ENCODE measurements at regions not wholly inside any gene's neighbourhood (a gene's known extent, or its start where the extent isn't known, plus 50 kb on each side); places are given as distances from the start of the nearest gene placed in this dataset.

DNA sequence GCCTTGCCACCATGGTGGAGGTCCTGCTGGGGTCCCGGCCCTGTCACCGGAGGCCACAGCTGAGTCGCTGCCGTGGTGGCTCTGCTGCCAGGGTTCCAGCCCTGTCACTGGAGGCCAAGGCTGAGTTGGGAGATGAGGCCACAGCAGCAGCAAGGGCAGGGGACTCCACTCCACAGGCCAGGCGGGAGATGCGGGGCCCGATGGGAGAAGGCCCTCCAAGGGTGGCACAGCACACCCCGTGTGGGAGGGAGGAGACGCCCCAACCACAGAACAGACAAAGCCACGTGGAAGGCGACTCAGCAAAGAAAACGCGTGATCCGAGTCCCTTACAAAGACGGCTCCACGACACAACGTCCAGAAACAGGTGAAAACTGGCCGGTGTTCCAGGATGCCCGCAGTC is 159.3 kb downstream of the BRD1 start:
- TF ChIP-seq, protein P1, sequence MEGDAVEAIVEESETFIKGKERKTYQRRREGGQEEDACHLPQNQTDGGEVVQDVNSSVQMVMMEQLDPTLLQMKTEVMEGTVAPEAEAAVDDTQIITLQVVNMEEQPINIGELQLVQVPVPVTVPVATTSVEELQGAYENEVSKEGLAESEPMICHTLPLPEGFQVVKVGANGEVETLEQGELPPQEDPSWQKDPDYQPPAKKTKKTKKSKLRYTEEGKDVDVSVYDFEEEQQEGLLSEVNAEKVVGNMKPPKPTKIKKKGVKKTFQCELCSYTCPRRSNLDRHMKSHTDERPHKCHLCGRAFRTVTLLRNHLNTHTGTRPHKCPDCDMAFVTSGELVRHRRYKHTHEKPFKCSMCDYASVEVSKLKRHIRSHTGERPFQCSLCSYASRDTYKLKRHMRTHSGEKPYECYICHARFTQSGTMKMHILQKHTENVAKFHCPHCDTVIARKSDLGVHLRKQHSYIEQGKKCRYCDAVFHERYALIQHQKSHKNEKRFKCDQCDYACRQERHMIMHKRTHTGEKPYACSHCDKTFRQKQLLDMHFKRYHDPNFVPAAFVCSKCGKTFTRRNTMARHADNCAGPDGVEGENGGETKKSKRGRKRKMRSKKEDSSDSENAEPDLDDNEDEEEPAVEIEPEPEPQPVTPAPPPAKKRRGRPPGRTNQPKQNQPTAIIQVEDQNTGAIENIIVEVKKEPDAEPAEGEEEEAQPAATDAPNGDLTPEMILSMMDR (IDR thresholded peaks at IDR 0.05): no peak
- Histone ChIP-seq H3K4me3 (no peak overlapping the region), H3K36me3 (no peaks in the 10 kb centered on the region), H3K27ac (no peak overlapping the region), H3K9me3 (no peaks in the 10 kb centered on the region), H3K27me3 (peaks cover 16 to 76% of the 10 kb centered on the region in 2 donors), H3K4me1 (peaks cover 0 to 22% of the 10 kb centered on the region in 2 donors)
- ATAC-seq: no peak
- intact Hi-C loops (cut with DNase I): no loop called here
- no peak for DNase-seq

DNA sequence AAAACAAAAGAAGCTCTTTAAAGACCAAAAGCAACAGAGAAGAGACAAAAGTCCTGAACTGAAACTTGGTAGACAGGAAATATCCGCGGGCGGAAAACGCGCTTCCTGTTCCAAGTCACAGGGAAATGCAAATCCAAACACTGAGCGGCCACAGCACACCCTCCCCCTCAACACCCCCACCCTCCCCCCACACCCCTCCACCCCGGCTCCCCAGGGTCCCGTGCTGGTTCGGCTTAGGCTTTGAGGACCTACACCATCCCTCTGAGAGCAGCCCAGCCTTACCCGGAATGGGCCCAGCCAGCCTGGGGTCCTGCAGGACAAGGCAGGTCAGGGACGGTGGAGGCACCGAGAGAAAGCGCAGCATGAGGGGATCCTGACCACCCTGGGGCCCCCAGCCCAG is 160.4 kb downstream of the BRD1 start:
- no peak for DNase-seq
- Histone ChIP-seq H3K36me3 (no peaks in the 10 kb centered on the region), H3K4me3 (no peak overlapping the region), H3K4me1 (peaks cover 0 to 22% of the 10 kb centered on the region in 2 donors), H3K9me3 (no peaks in the 10 kb centered on the region), H3K27ac (peak overlapping the region in 1 of 2 donors; percentile 74), H3K27me3 (peaks cover 16 to 75% of the 10 kb centered on the region in 2 donors)
- intact Hi-C loops (cut with DNase I): no loop called here
- TF ChIP-seq, protein P1 (IDR thresholded peaks at IDR 0.05): no peak
- no peak for ATAC-seq

DNA sequence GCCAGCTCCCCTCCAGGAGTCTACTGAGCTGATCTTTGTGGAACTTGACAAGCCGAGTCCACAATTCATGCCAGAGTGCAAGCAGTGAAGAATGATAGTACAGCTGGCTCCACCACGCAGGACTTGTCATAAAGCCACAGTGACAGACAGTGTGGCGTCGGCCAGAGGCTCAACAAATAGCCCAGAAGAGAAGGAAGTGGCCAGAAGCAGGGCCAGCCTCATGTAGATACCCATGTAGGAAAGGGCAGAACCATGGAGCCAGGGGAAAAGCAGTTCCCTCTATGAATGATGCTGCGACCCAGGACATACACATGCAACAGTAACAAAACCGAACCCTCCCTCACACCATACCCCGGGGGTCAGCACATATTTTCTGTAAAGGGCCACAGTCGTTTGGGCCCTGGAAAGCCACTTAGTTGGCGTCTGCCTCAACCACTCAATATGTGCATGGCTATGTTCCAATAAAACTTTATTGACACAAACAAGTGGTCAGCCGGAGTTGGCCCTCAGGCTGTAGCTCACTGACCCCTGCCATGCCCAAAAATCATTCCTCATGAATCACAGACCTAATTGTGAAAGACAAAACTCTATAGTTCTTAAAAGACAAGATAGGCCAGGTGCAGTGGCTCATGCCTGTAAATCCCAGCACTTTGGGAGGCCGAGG is 161.4 kb downstream of the BRD1 start:
- TF ChIP-seq, protein P1 (IDR thresholded peaks at IDR 0.05): no peak
- DNase-seq: no peak

DNA sequence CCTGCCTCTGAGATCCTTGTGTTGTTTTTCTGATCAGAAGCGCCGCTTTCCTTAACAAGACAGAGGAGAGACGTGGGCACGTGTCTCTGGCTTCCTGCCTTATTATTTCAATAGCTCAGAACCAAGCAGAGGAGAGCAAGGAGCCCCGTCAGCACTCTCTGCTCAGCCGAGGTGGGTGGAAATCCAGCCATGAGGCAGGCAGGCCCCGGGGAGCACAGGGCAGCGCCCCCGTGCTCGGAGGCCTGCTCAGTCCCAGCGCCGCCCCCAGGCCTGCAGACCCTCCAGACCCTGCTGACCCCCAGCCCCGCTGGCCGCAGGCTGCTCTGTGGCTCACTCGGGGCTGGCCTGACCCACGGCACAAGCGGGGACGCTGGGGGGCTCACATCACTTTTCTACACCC is 162.8 kb downstream of the BRD1 start:
- peaks cover 0 to 5% of the 10 kb centered on the region in 2 donors for H3K4me1 ChIP-seq
- DNase-seq (peak in 1 of 4 donors; percentile 52), ATAC-seq (no peak)
- H3K9me3 ChIP-seq: no peaks in the 10 kb centered on the region
- TF ChIP-seq, protein P1 (IDR thresholded peaks at IDR 0.05): no peak
- no peak overlapping the region for H3K4me3 ChIP-seq
- no peaks in the 10 kb centered on the region for H3K36me3 ChIP-seq
- peaks cover 0 to 67% of the 10 kb centered on the region in 2 donors for H3K27me3 ChIP-seq
- intact Hi-C loops (cut with DNase I): no loop called here
- peak overlapping the region in 1 of 2 donors; percentile 40 for H3K27ac ChIP-seq

More for the DNA sequence above, 161.4 kb downstream of the BRD1 start:
- H3K4me3 ChIP-seq: no peak overlapping the region
- ATAC-seq: no peak
- no peaks in the 10 kb centered on the region for H3K9me3 ChIP-seq
- no peaks in the 10 kb centered on the region for H3K36me3 ChIP-seq
- intact Hi-C loops (cut with DNase I): no loop called here
- H3K4me1 ChIP-seq: peaks cover 0 to 18% of the 10 kb centered on the region in 2 donors
- H3K27ac ChIP-seq: peak overlapping the region; percentile 33 to 74
- H3K27me3 ChIP-seq: peaks cover 7 to 70% of the 10 kb centered on the region in 2 donors

DNA sequence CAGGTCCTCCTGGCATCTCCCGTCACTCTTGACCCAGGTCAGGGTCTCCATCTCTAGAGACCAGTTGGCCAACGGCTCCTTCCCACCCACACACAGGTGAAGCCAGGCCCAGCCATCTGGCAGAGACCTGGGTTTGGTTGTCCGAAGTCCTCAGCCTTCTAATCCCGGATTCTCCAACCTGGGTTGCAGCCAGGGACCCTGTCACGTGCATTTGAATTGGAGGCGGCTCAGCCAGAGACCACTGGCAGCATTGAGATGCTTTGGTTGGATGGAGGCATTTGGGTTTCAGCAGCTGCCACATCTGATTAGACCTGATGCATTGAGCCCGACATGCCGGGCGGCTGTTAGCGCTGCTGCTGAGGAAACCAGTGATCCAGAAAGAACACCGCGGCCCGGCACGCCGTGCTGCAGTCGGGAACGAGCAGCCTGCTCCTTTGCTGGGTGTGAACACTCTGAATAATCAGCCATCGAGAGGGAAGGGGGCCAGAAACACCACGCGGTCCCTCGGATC is 163.2 kb downstream of the BRD1 start:
- H3K4me1 ChIP-seq: peaks cover 0 to 5% of the 10 kb centered on the region in 2 donors
- H3K36me3 ChIP-seq: no peaks in the 10 kb centered on the region
- DNase-seq: peak in 1 of 4 donors; percentile 70
- ATAC-seq: no peak
- intact Hi-C loops (cut with DNase I): no loop called here
- H3K27me3 ChIP-seq: peaks cover 0 to 62% of the 10 kb centered on the region in 2 donors
- H3K4me3 ChIP-seq: no peak overlapping the region
- peak overlapping the region in 1 of 2 donors; percentile 40 for H3K27ac ChIP-seq
- TF ChIP-seq, protein P1 (IDR thresholded peaks at IDR 0.05): no peak
- no peaks in the 10 kb centered on the region for H3K9me3 ChIP-seq

All from left lung (tissue), 4 donors.